Glutamatergic neuron (in vitro differentiated cells): ENCODE measurements at regions not wholly inside any gene's neighbourhood (a gene's known extent, or its start where the extent isn't known, plus 50 kb on each side); places are given as distances from the start of the nearest gene placed in this dataset.

ENCODE experiments used
- DNase-seq: peaks from one replicate; pipeline ENCODE4 v3.0.0; 2022
- H3K27ac Mint-ChIP-seq: one replicate; pipeline ENCODE4 v1.8.0; 2020; ENCODE audit warnings: mild to moderate bottlenecking, mixed read lengths, inconsistent platforms; ENCODE audit not compliant: unreplicated experiment
- H3K27me3 Mint-ChIP-seq: one replicate; pipeline ENCODE4 v1.8.0; 2020; ENCODE audit warnings: mild to moderate bottlenecking, moderate library complexity, mixed read lengths, inconsistent platforms; ENCODE audit not compliant: unreplicated experiment
- H3K36me3 Mint-ChIP-seq: one replicate; pipeline ENCODE4 v1.8.0; 2020; ENCODE audit warnings: mild to moderate bottlenecking, mixed read lengths, inconsistent platforms; ENCODE audit not compliant: unreplicated experiment
- H3K4me1 Mint-ChIP-seq: one replicate; pipeline ENCODE4 v1.8.0; 2020; ENCODE audit warnings: mild to moderate bottlenecking, low read depth, mixed read lengths, inconsistent platforms; ENCODE audit not compliant: unreplicated experiment
- H3K4me3 Mint-ChIP-seq: one replicate; pipeline ENCODE4 v1.8.0; 2020; ENCODE audit warnings: mild to moderate bottlenecking, mixed read lengths, inconsistent platforms; ENCODE audit not compliant: unreplicated experiment
- H3K9me3 Mint-ChIP-seq: one replicate; pipeline ENCODE4 v1.8.0; 2020; ENCODE audit warnings: mild to moderate bottlenecking, moderate library complexity, mixed read lengths, inconsistent platforms; ENCODE audit not compliant: unreplicated experiment
- TF ChIP-seq, protein P1 (sequence below): fragments of 200-600 bp; sonication (generic); IDR thresholded peaks from one replicate; pipeline ENCODE4 v1.5.0; 2021; ENCODE audit not compliant: partially characterized antibody, unreplicated experiment

DNA sequence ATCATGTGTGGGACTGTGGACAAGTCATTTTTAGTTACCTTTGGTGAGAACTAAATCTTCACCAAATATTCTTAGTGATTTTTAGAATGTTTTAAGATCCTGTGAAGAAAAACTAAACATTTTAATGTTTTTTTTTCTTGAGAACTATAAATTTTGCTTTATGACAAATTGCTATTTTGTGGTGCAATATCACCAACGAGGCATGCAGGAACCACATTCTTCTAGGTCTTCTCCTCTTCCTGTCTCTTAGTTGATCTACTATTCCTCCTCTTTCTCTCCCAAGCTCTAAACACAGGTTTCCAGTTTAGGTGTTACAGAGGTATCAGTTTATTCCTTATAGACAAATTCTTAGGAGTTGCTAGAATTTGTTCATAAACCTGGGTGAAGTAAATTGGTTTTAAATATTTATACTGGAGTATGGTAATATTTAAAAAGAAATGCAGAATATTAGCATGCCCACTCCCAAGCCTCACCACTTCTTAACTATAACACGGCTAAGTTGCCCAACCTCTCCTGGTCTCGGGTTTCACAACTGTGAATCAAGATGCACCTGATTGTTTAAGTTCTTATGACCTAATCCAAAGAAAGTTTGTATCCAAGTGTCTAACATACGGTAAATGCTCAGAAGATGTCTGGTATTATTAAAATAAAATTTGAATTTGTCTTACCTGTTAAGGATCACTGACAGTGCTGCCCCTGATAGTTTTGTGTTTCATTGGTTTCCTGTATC lies 56.5 kb upstream of the CLNK start:
- TF ChIP-seq, protein P1, sequence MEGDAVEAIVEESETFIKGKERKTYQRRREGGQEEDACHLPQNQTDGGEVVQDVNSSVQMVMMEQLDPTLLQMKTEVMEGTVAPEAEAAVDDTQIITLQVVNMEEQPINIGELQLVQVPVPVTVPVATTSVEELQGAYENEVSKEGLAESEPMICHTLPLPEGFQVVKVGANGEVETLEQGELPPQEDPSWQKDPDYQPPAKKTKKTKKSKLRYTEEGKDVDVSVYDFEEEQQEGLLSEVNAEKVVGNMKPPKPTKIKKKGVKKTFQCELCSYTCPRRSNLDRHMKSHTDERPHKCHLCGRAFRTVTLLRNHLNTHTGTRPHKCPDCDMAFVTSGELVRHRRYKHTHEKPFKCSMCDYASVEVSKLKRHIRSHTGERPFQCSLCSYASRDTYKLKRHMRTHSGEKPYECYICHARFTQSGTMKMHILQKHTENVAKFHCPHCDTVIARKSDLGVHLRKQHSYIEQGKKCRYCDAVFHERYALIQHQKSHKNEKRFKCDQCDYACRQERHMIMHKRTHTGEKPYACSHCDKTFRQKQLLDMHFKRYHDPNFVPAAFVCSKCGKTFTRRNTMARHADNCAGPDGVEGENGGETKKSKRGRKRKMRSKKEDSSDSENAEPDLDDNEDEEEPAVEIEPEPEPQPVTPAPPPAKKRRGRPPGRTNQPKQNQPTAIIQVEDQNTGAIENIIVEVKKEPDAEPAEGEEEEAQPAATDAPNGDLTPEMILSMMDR = no peak
- Mint-ChIP-seq H3K36me3 (no peaks in the 10 kb centered on the region), H3K27ac (no peak overlapping the region), H3K4me1 (no peaks in the 10 kb centered on the region), H3K27me3 (no peaks in the 10 kb centered on the region), H3K4me3 (no peak overlapping the region), H3K9me3 (no peaks in the 10 kb centered on the region)
- no peak for DNase-seq

DNA sequence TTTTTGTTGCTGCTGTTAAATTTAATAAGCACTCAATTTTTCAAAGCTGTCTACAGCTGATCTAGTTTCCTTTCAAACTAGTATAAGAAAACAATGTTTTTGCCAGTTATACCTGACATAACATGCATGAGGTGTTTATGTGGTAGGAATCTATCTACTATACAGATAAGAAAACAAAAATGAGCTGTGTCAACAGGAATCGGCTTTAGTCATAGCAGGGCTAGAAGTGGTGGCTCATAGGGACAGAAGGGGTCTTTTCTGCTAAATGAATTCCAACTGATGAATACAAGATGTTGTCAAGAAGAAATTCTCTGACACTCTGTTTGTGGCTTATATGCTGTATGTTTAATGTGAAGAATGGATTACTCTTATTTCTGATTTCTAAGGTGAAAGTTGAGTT lies 55.7 kb upstream of the CLNK start:
- Mint-ChIP-seq H3K9me3 (no peaks in the 10 kb centered on the region), H3K4me1 (no peaks in the 10 kb centered on the region), H3K4me3 (no peak overlapping the region), H3K27ac (no peak overlapping the region), H3K27me3 (no peaks in the 10 kb centered on the region), H3K36me3 (no peaks in the 10 kb centered on the region)
- no peak for DNase-seq
- TF ChIP-seq, protein P1 = no peak

DNA sequence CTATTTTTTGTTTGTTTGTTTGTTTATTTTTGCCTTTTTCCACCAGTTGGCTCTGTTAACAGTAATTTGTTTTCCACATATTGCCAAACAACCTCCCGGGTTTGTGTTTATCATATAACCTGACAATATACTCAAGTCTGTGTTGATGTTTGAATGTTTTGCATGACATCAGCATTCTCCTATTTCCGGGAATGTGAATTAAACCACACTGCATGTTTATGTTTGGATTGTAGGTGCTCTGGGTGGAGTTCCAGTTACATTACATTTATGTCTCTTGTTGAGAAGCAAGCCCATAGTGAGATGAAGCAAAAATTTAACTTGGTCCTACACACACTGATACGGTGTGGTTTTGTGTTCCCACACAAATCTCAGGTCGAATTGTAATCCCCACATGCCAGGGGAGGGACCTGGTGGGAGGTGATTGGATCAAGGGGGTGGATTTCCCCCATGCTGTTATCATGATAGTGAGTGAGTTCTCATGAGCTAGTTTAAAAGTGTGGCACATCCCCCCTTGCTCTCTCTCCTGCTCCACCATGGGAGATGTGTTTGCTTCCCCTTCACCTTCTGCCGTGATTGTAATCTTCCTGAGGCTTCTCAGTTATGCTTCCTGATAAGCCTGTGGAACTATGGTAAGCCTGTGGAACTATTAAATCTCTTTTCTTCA lies 54.4 kb upstream of the CLNK start:
- no peak overlapping the region for H3K4me3 Mint-ChIP-seq
- H3K27me3 Mint-ChIP-seq = no peaks in the 10 kb centered on the region
- TF ChIP-seq, protein P1 = no peak
- no peaks in the 10 kb centered on the region for H3K36me3 Mint-ChIP-seq
- H3K27ac Mint-ChIP-seq = no peak overlapping the region
- no peaks in the 10 kb centered on the region for H3K9me3 Mint-ChIP-seq
- H3K4me1 Mint-ChIP-seq = no peaks in the 10 kb centered on the region
- no peak for DNase-seq

DNA sequence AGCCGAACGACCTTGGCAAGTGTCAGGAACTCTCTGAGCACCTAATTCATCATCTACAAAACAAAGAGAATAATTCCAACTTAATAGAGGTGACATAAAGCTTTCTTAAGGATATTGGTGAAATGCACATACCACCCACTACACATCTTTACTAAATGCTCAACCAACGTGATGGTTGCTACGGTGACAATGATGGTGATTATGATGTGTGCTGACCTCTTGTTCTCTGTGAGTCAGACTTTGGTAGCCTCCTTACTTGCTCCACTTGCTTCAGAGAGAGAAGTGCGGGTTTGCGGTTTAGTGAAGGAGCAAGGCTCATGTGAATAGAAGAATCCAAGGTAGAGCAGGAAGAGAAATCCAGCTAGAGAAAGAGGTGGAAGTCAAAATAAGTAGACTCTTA lies 52.8 kb upstream of the CLNK start:
- Mint-ChIP-seq H3K4me1 (peaks cover 5% of the 10 kb centered on the region), H3K4me3 (no peak overlapping the region), H3K27ac (no peak overlapping the region), H3K9me3 (no peaks in the 10 kb centered on the region), H3K36me3 (no peaks in the 10 kb centered on the region), H3K27me3 (no peaks in the 10 kb centered on the region)
- no peak for DNase-seq
- TF ChIP-seq, protein P1 = no peak

DNA sequence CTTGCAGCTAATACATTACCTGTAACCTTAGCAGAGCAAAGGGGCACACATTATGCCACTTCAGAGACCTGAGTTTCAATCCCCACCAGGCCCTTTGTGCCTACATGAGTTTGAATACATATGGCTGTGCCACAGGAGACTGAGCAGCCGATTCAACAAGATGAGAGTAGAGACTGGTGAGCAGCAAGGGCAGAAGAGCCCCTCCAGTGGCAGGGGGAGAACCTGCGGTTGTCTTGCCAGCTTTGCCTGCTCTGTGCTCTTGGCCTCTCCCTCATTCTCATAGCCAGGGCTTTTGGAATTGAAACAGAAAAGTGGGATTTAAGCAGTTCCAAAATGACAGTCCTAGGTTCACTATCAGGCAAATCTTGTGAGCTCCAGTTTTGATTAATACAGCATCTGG lies 52.3 kb upstream of the CLNK start:
- no peak for DNase-seq
- H3K9me3 Mint-ChIP-seq = no peaks in the 10 kb centered on the region
- peaks cover 5% of the 10 kb centered on the region for H3K4me1 Mint-ChIP-seq
- TF ChIP-seq, protein P1 = no peak
- H3K4me3 Mint-ChIP-seq = no peak overlapping the region
- H3K36me3 Mint-ChIP-seq = no peaks in the 10 kb centered on the region
- no peaks in the 10 kb centered on the region for H3K27me3 Mint-ChIP-seq
- H3K27ac Mint-ChIP-seq = no peak overlapping the region
